ENCODE measurements at regions not wholly inside any gene's neighbourhood (a gene's known extent, or its start where the extent isn't known, plus 50 kb on each side); places are given as distances from the start of the nearest gene placed in this dataset.

GRCh38 chr9:7481570-7481969, 318.0 kb downstream of the DMAC1 start:
- POLR2A ChIA-PET: no interaction called here
- CTCF ChIA-PET: interaction anchor here (1.0 to 1.3 kb wide), 3 partner anchors 13 to 79 kb away, joined by 3 read pairs; no protein-coding TSS in a partner anchor
- TF ChIP-seq, protein P1, sequence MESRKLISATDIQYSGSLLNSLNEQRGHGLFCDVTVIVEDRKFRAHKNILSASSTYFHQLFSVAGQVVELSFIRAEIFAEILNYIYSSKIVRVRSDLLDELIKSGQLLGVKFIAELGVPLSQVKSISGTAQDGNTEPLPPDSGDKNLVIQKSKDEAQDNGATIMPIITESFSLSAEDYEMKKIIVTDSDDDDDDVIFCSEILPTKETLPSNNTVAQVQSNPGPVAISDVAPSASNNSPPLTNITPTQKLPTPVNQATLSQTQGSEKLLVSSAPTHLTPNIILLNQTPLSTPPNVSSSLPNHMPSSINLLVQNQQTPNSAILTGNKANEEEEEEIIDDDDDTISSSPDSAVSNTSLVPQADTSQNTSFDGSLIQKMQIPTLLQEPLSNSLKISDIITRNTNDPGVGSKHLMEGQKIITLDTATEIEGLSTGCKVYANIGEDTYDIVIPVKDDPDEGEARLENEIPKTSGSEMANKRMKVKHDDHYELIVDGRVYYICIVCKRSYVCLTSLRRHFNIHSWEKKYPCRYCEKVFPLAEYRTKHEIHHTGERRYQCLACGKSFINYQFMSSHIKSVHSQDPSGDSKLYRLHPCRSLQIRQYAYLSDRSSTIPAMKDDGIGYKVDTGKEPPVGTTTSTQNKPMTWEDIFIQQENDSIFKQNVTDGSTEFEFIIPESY (IDR thresholded peaks at IDR 0.05; ENCODE audit: borderline replicate concordance, low read depth): no peak
- TF ChIP-seq GABPA (IDR thresholded peaks at IDR 0.05; ENCODE audit: low read depth) (no peak), MEF2A (IDR thresholded peaks at IDR 0.05; ENCODE audit: borderline replicate concordance, low read depth) (no peak), GATA2 (CRISPR knock-in tag; IDR thresholded peaks at IDR 0.05) (no peak), TAF1 (IDR thresholded peaks at IDR 0.05; ENCODE audit: borderline replicate concordance, low read depth, low read length) (no peak), RCOR1 (IDR thresholded peaks at IDR 0.05; ENCODE audit: low read length) (no peak), TEAD4 (IDR thresholded peaks at IDR 0.05; ENCODE audit: borderline replicate concordance, insufficient read depth) (no peak), FOXM1 (IDR thresholded peaks at IDR 0.05; ENCODE audit: low read depth) (no peak), EZH2phosphoT487 (IDR thresholded peaks at IDR 0.05; ENCODE audit: borderline replicate concordance, low read depth) (no peak), TCF12 (IDR thresholded peaks at IDR 0.05) (no peak), PBX3 (IDR thresholded peaks at IDR 0.05) (no peak), MAX (IDR thresholded peaks at IDR 0.05; ENCODE audit: low read depth) (no peak), RXRA (IDR thresholded peaks at IDR 0.05; ENCODE audit: borderline replicate concordance, low read depth) (no peak), NFIC (IDR thresholded peaks at IDR 0.05; ENCODE audit: borderline replicate concordance) (no peak), RFX5 (IDR thresholded peaks at IDR 0.05; ENCODE audit: low read length) (no peak), ELF1 (IDR thresholded peaks at IDR 0.05) (no peak), MXI1 (IDR thresholded peaks at IDR 0.05; ENCODE audit: low read depth, low read length) (no peak)
- TF ChIP-seq, protein P2, sequence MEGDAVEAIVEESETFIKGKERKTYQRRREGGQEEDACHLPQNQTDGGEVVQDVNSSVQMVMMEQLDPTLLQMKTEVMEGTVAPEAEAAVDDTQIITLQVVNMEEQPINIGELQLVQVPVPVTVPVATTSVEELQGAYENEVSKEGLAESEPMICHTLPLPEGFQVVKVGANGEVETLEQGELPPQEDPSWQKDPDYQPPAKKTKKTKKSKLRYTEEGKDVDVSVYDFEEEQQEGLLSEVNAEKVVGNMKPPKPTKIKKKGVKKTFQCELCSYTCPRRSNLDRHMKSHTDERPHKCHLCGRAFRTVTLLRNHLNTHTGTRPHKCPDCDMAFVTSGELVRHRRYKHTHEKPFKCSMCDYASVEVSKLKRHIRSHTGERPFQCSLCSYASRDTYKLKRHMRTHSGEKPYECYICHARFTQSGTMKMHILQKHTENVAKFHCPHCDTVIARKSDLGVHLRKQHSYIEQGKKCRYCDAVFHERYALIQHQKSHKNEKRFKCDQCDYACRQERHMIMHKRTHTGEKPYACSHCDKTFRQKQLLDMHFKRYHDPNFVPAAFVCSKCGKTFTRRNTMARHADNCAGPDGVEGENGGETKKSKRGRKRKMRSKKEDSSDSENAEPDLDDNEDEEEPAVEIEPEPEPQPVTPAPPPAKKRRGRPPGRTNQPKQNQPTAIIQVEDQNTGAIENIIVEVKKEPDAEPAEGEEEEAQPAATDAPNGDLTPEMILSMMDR (IDR thresholded peaks at IDR 0.05): no peak

More at GRCh38 chr9:7481570-7481969, 318.0 kb downstream of the DMAC1 start:
- no peak overlapping the region for H3K4me2 ChIP-seq
- H3K9me2 ChIP-seq: no peaks in the 10 kb centered on the region
- H3K27me3 ChIP-seq (ENCODE audit: insufficient read depth): no peaks in the 10 kb centered on the region
- no peak overlapping the region for H3K4me3 ChIP-seq (ENCODE audit: low read depth in 2 of 2, low read length in 1 of 2)
- no peaks in the 10 kb centered on the region for H3K36me3 ChIP-seq (replicated peaks in 1 of 2; ENCODE audit: control insufficient read depth in 1 of 2, insufficient read depth in 2 of 2, low read length in 1 of 2)
- H3K4me1 ChIP-seq (ENCODE audit: control insufficient read depth in 1 of 2, insufficient read depth in 2 of 2, low read depth in 1 of 2, low read length in 1 of 2): no peaks in the 10 kb centered on the region
- no peak overlapping the region for H3K27ac ChIP-seq (ENCODE audit: low read depth in 2 of 2, low read length in 1 of 2)
- H2AFZ ChIP-seq (ENCODE audit: low read depth): no peak overlapping the region
- no peaks in the 10 kb centered on the region for H3K79me2 ChIP-seq (ENCODE audit: insufficient read depth)
- no peak for DNase-seq
- no peaks in the 10 kb centered on the region for H3K9me3 ChIP-seq
- H3F3A ChIP-seq (replicated peaks; ENCODE audit: insufficient read depth): no peaks in the 10 kb centered on the region
- no peak overlapping the region for H3K9ac ChIP-seq
- H4K20me1 ChIP-seq (ENCODE audit: insufficient read depth): no peaks in the 10 kb centered on the region

All from SK-N-SH (cell line).